BLaER1 treated with 17β-estradiol and CSF1 and Interleukin-3, amounts not matched to agents 10 nM and 100 nM (cell line): ENCODE measurements at regions not wholly inside any gene's neighbourhood (a gene's known extent, or its start where the extent isn't known, plus 50 kb on each side); places are given as distances from the start of the nearest gene placed in this dataset.

ENCODE experiments used
- H3K27ac ChIP-seq, 11 experiments: shearing (Covaris generic); formaldehyde crosslinking; 2 replicates each; pipeline ENCODE4 v1.8.1; 2022
- H3K27me3 ChIP-seq, 11 experiments: shearing (Covaris generic); formaldehyde crosslinking; 2 replicates each; pipeline ENCODE4 v1.8.1; 2022
- H3K36me3 ChIP-seq, 11 experiments: shearing (Covaris generic); formaldehyde crosslinking; 2 replicates each; pipeline ENCODE4 v1.8.1; 2022
- H3K4me1 ChIP-seq, 10 experiments: shearing (Covaris generic); formaldehyde crosslinking; 2 replicates each; pipeline ENCODE4 v1.8.1; 2022
- H3K4me2 ChIP-seq, 11 experiments: shearing (Covaris generic); formaldehyde crosslinking; 2 replicates each; pipeline ENCODE4 v1.8.1; 2022
- H3K4me3 ChIP-seq, 10 experiments: shearing (Covaris generic); formaldehyde crosslinking; 2 replicates each; pipeline ENCODE4 v1.8.1; 2022
- H3K9ac ChIP-seq, 11 experiments: shearing (Covaris generic); formaldehyde crosslinking; 2 replicates each; pipeline ENCODE4 v1.8.1; 2022
- H3K9me3 ChIP-seq, 11 experiments: shearing (Covaris generic); formaldehyde crosslinking; replicated peaks in 1 of 11; 2 replicates each; pipeline ENCODE4 v1.8.1; 2022
- H4K20me1 ChIP-seq, 11 experiments: shearing (Covaris generic); formaldehyde crosslinking; 2 replicates each; pipeline ENCODE4 v1.8.1; 2022
- Cebpa-rat ChIP-seq, 11 experiments: shearing (Covaris generic); IDR thresholded peaks; 2 replicates each; pipeline ENCODE4 v1.8.1; 2022

- H3K4me2 ChIP-seq: no peak overlapping the region
- no peak overlapping the region for H3K27ac ChIP-seq
- H3K9ac ChIP-seq: no peak overlapping the region
- no peak overlapping the region for H3K4me3 ChIP-seq
- 0 out of 22 replicates have a peak, but pooled peaks cover 0 to 4% (median 0%) of the 10 kb centered on the region in 11 experiments for H4K20me1 ChIP-seq
- H3K27me3 ChIP-seq: peaks cover 62 to 95% (median 89%) of the 10 kb centered on the region in 11 experiments
- no peaks in the 10 kb centered on the region for H3K36me3 ChIP-seq
- H3K4me1 ChIP-seq: no peaks in the 10 kb centered on the region
- H3K9me3 ChIP-seq: peaks cover 5 to 16% (median 9%) of the 10 kb centered on the region in 11 experiments; a peak in 21 of 22 replicates
- TF ChIP-seq Cebpa-rat (IDR thresholded peaks at IDR 0.05): no peak
Measured at GRCh38 chrX:11039926-11040325, 71.2 kb upstream of the HCCS start.

DNA sequence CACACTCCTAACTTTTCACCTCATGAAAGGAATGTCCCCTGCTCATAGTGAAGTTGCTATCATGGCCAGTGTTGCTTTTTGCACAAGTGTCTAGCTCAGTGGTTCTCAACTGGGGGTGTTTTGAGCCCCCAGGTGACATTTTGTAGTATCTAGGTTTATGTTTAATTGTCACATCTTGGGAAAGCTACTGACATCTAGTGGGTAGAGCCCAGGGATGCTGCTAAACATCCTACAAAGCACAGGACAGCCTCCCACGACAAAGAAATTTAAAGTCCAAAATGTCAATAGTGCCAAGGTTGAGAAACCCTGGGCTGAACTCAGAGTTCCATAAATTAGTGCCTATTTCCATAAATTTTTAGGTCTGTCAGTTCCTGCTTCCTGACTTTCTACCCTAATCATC lies 70.7 kb upstream of the HCCS start:
- Histone ChIP-seq H3K9ac (no peak overlapping the region), H3K36me3 (no peaks in the 10 kb centered on the region), H3K4me3 (no peak overlapping the region), H4K20me1 (0 out of 22 replicates have a peak, but pooled peaks cover 0 to 4% (median 0%) of the 10 kb centered on the region in 11 experiments), H3K4me2 (no peak overlapping the region), H3K27ac (no peak overlapping the region), H3K27me3 (peaks cover 57 to 95% (median 88%) of the 10 kb centered on the region in 11 experiments), H3K4me1 (no peaks in the 10 kb centered on the region), H3K9me3 (peaks cover 8 to 21% (median 14%) of the 10 kb centered on the region in 11 experiments; a peak in 21 of 22 replicates)
- no peak for TF ChIP-seq Cebpa-rat (IDR thresholded peaks at IDR 0.05)

GRCh38 chrX:11040996-11041395 lies 70.1 kb upstream of the HCCS start:
- TF ChIP-seq Cebpa-rat (IDR thresholded peaks at IDR 0.05): no peak

DNA sequence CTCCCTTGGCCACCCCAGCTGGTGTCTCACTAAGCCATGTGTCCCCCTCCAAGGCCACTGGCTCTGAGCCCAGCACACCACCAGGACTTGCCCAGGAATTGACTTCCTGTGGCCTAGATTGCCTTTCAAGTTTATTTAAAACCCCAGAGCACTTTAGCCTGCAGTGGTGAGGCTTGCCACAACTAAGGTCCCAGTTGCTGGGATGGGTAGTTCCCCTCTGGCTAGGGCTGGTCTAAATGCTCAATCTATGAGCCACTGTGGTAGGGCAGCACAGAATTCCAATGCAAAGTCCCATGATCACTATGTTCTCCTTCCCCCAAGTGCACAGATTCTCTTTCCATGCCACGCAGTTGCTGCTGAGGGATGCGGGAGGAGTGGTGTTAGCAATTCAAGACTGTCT lies 61.1 kb upstream of the HCCS start:
- no peak overlapping the region for H3K9ac ChIP-seq
- H3K36me3 ChIP-seq: no peaks in the 10 kb centered on the region
- H3K27ac ChIP-seq: no peak overlapping the region
- peaks cover 7 to 25% (median 13%) of the 10 kb centered on the region in 11 experiments for H3K9me3 ChIP-seq
- no peak overlapping the region for H3K4me3 ChIP-seq
- H3K4me1 ChIP-seq: no peaks in the 10 kb centered on the region
- no peak for TF ChIP-seq Cebpa-rat (IDR thresholded peaks at IDR 0.05)
- no peaks in the 10 kb centered on the region for H4K20me1 ChIP-seq
- H3K4me2 ChIP-seq: no peak overlapping the region
- H3K27me3 ChIP-seq: peaks cover 54 to 88% (median 74%) of the 10 kb centered on the region in 11 experiments

More at GRCh38 chrX:11040996-11041395, 70.1 kb upstream of the HCCS start:
- Histone ChIP-seq H3K9ac (no peak overlapping the region), H3K4me2 (no peak overlapping the region), H3K9me3 (peaks cover 13 to 26% (median 19%) of the 10 kb centered on the region in 11 experiments), H3K36me3 (no peaks in the 10 kb centered on the region), H3K4me1 (no peaks in the 10 kb centered on the region), H3K4me3 (no peak overlapping the region), H3K27ac (no peak overlapping the region), H3K27me3 (peaks cover 53 to 95% (median 87%) of the 10 kb centered on the region in 11 experiments), H4K20me1 (0 out of 22 replicates have a peak, but pooled peaks cover 0 to 4% (median 0%) of the 10 kb centered on the region in 11 experiments)

DNA sequence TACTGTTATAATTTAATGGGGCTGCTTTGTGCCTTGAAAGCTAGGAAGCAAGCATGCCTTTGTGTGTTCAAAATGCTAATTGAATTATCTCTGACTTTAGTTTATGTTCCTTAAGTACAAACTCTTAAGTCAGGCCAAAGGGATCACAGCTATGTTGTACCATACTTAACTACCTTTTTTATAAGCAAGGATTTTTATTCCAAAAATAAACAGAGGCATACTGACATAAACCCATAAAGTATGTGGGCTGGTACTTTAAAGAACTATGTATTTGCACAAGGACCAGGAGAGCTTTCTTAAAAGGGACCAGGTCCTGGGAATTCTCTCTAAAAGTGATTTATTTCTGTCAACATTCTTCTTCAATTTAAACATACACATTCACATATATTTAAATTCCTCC lies 57.8 kb upstream of the HCCS start:
- Histone ChIP-seq H3K27me3 (peaks cover 54 to 88% (median 78%) of the 10 kb centered on the region in 11 experiments), H3K36me3 (no peaks in the 10 kb centered on the region), H3K4me2 (no peak overlapping the region), H3K27ac (no peak overlapping the region), H4K20me1 (no peaks in the 10 kb centered on the region), H3K9me3 (peaks cover 0 to 5% (median 1%) of the 10 kb centered on the region in 11 experiments; a peak in 3 of 22 replicates), H3K4me1 (no peaks in the 10 kb centered on the region), H3K9ac (no peak overlapping the region), H3K4me3 (no peak overlapping the region)
- no peak for TF ChIP-seq Cebpa-rat (IDR thresholded peaks at IDR 0.05)

DNA sequence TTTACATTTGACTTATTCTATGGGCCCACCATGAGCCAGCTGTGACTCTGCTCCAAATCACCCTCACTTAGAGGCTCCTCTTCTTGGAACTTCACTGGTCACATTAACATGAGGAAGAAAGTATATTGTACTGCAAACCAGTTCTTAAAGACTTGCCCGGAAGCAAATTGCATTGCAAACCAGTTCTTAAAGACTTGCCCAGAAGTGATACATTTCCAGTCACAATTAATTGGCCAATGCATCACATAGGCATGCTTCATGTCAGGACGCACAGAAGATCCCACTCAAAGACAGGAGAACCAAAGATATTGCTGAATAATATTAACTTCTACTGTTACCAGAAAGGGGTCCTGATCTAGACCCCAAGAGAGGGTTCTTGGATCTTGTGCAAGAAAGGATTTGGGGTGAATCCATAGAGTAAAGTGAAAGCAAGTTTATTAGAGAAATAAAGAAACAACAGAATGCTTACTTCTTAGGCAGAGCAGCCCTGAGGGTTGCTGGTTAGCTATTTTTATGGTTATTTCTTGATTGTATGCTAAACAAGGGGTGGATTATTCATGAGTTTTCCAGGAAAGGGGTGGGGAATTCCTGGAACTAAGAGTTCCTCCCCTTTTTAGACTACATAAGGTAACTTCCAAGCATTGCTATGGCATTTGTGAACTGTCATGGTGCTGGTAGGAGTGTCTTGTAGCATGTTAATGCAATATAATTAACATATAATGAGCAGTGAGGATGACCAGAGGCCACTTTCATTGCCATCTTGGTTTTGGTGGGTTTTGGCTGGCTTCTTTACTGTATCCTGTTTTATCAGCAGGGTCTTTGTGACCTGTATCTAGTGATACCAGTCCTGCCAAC lies 54.6 kb upstream of the HCCS start:
- no peak overlapping the region for H3K27ac ChIP-seq
- H3K4me3 ChIP-seq: no peak overlapping the region
- H3K36me3 ChIP-seq: no peaks in the 10 kb centered on the region
- no peaks in the 10 kb centered on the region for H3K4me1 ChIP-seq
- TF ChIP-seq Cebpa-rat (IDR thresholded peaks at IDR 0.05): no peak
- peaks cover 61 to 88% (median 79%) of the 10 kb centered on the region in 11 experiments for H3K27me3 ChIP-seq
- H3K4me2 ChIP-seq: no peak overlapping the region
- no peak overlapping the region for H3K9ac ChIP-seq
- no peaks in the 10 kb centered on the region for H4K20me1 ChIP-seq
- peaks cover 0 to 10% (median 0%) of the 10 kb centered on the region in 11 experiments; a peak in 2 of 22 replicates for H3K9me3 ChIP-seq

GRCh38 chrX:11059933-11060332 lies 51.2 kb upstream of the HCCS start:
- Histone ChIP-seq H3K36me3 (no peaks in the 10 kb centered on the region), H3K9me3 (peaks cover 0 to 8% (median 0%) of the 10 kb centered on the region in 11 experiments; a peak in 1 of 22 replicates), H3K9ac (no peak overlapping the region), H3K4me3 (no peak overlapping the region), H3K27ac (no peak overlapping the region), H3K4me2 (no peak overlapping the region), H3K27me3 (peaks cover 79 to 100% (median 95%) of the 10 kb centered on the region in 11 experiments), H3K4me1 (no peaks in the 10 kb centered on the region), H4K20me1 (no peaks in the 10 kb centered on the region)
- no peak for TF ChIP-seq Cebpa-rat (IDR thresholded peaks at IDR 0.05)
